H1 (cell line): ENCODE measurements at regions not wholly inside any gene's neighbourhood (a gene's known extent, or its start where the extent isn't known, plus 50 kb on each side); places are given as distances from the start of the nearest gene placed in this dataset.

Experiments used
- MAX ChIP-seq: IDR thresholded peaks from 2 replicates; pipeline ENCODE4 v1.6.1; 2012; ENCODE audit warnings: inconsistent platforms
- TCF12 ChIP-seq: IDR thresholded peaks from 2 replicates; pipeline ENCODE4 v1.6.1; 2011; ENCODE audit warnings: low read depth, mild to moderate bottlenecking, low read length

GRCh38 chr16:85445064-85445778, 167.9 kb upstream of the GSE1 start (continued):
- TF ChIP-seq MAX (peak; percentile 89), TCF12 (0 out of 2 replicates have a peak, but pooled peaks have one; percentile 3)
- TF ChIP-seq, all 59 proteins: peak for 7
